Mesenchymal stem cell (in vitro differentiated cells and primary cell): ENCODE measurements at regions not wholly inside any gene's neighbourhood (a gene's known extent, or its start where the extent isn't known, plus 50 kb on each side); places are given as distances from the start of the nearest gene placed in this dataset.

Source experiments
- DNase-seq: peaks from one replicate; pipeline ENCODE4 v3.0.0-alpha.2; 2013
- H2AFZ ChIP-seq: one replicate; pipeline ENCODE4 v1.6.1; 2013; ENCODE audit warnings: low read depth, mild to moderate bottlenecking, control low read depth, inconsistent platforms, low read length, moderate library complexity
- H2AK5ac ChIP-seq: 2 replicates; pipeline ENCODE4 v1.6.1; 2013; ENCODE audit warnings: low read length, moderate library complexity, mild to moderate bottlenecking, inconsistent platforms; ENCODE audit not compliant: severe bottlenecking
- H2BK120ac ChIP-seq: one replicate; pipeline ENCODE4 v1.6.1; 2013; ENCODE audit warnings: low read depth, mild to moderate bottlenecking, inconsistent platforms, low read length, moderate library complexity
- H2BK12ac ChIP-seq, 2 experiments: one replicate each; pipeline ENCODE4 v1.6.1; 2013; ENCODE audit warnings: inconsistent platforms in 2 of 2, low read length in 2 of 2, mild to moderate bottlenecking in 2 of 2, moderate library complexity in 2 of 2, control low read depth in 1 of 2
- H2BK15ac ChIP-seq: one replicate; pipeline ENCODE4 v1.6.1; 2013; ENCODE audit warnings: mild to moderate bottlenecking, low read depth, inconsistent platforms; ENCODE audit not compliant: poor library complexity, severe bottlenecking
- H2BK5ac ChIP-seq: 2 replicates; pipeline ENCODE4 v1.6.1; 2013; ENCODE audit warnings: low read depth, mild to moderate bottlenecking, low read length, control low read depth, inconsistent platforms; ENCODE audit not compliant: poor library complexity, severe bottlenecking
- H3K14ac ChIP-seq, 2 experiments: one replicate each; pipeline ENCODE4 v1.6.1; 2013; ENCODE audit warnings: inconsistent platforms in 2 of 2, low read length in 2 of 2, control low read depth in 1 of 2, mild to moderate bottlenecking in 1 of 2, moderate library complexity in 1 of 2
- H3K18ac ChIP-seq, 2 experiments: one replicate each; pipeline ENCODE4 v1.6.1; 2013; ENCODE audit warnings: inconsistent platforms in 2 of 2, low read length in 2 of 2, control low read depth in 1 of 2, low read depth in 1 of 2, mild to moderate bottlenecking in 1 of 2
- H3K23ac ChIP-seq, 2 experiments: one replicate each; pipeline ENCODE4 v1.6.1; 2013; ENCODE audit warnings: inconsistent platforms in 2 of 2, low read length in 2 of 2, mild to moderate bottlenecking in 2 of 2, moderate library complexity in 2 of 2, control low read depth in 1 of 2
- H3K27ac ChIP-seq: 2 replicates; pipeline ENCODE4 v1.5.1; 2013; ENCODE audit warnings: mild to moderate bottlenecking, moderate library complexity, low read length, control low read depth, inconsistent platforms; ENCODE audit not compliant: poor library complexity, severe bottlenecking
- H3K27me3 ChIP-seq, 2 experiments: 2 replicates each; pipeline versions ENCODE4 v1.6.1 to v1.7.0; 2013; ENCODE audit warnings: low read length in 2 of 2, mild to moderate bottlenecking in 2 of 2, moderate library complexity in 2 of 2, control low read depth in 1 of 2, inconsistent platforms in 1 of 2; ENCODE audit not compliant: control insufficient read depth in 1 of 2, insufficient read depth in 1 of 2
- H3K36me3 ChIP-seq, 2 experiments: 2 replicates each; pipeline versions ENCODE4 v1.6.1 to v1.7.0; 2013; ENCODE audit warnings: low read length in 2 of 2, control low read depth in 1 of 2, inconsistent platforms in 1 of 2, low read depth in 1 of 2, mild to moderate bottlenecking in 1 of 2; ENCODE audit not compliant: insufficient read depth in 2 of 2, control insufficient read depth in 1 of 2
- H3K4ac ChIP-seq, 2 experiments: one replicate each; pipeline ENCODE4 v1.6.1; 2013; ENCODE audit warnings: inconsistent platforms in 2 of 2, low read length in 2 of 2, mild to moderate bottlenecking in 2 of 2, moderate library complexity in 2 of 2, control low read depth in 1 of 2, low read depth in 1 of 2
- H3K4me1 ChIP-seq: 2 replicates; pipeline ENCODE4 v1.6.1; 2013; ENCODE audit warnings: low read depth, low read length, control low read depth; ENCODE audit not compliant: control insufficient read depth, insufficient read depth
- H3K4me2 ChIP-seq: 2 replicates; pipeline ENCODE4 v1.6.1; 2013; ENCODE audit warnings: low read length, mild to moderate bottlenecking, inconsistent platforms; ENCODE audit not compliant: poor library complexity, severe bottlenecking
- H3K4me3 ChIP-seq, 2 experiments: 2 replicates each; pipeline versions ENCODE4 v1.5.1 to v1.7.0; 2013; ENCODE audit warnings: low read length in 2 of 2, mild to moderate bottlenecking in 2 of 2, control low read depth in 1 of 2, low read depth in 1 of 2; ENCODE audit not compliant: insufficient read depth in 1 of 2
- H3K79me1 ChIP-seq: replicated peaks from 2 replicates; pipeline ENCODE4 v1.6.1; 2013; ENCODE audit warnings: mild to moderate bottlenecking, control low read depth, low read length, inconsistent platforms; ENCODE audit not compliant: poor library complexity, severe bottlenecking
- H3K9ac ChIP-seq: 2 replicates; pipeline ENCODE4 v1.7.0; 2013; ENCODE audit warnings: mild to moderate bottlenecking, low read length, moderate library complexity
- H3K9me3 ChIP-seq: 2 replicates; pipeline ENCODE4 v1.7.0; 2013; ENCODE audit warnings: mild to moderate bottlenecking, low read length; ENCODE audit not compliant: control insufficient read depth
- H4K8ac ChIP-seq: one replicate; pipeline ENCODE4 v1.6.1; 2013; ENCODE audit warnings: inconsistent platforms, mild to moderate bottlenecking, low read length, moderate library complexity
- H4K91ac ChIP-seq: one replicate; pipeline ENCODE4 v1.6.1; 2013; ENCODE audit warnings: mild to moderate bottlenecking, low read length, inconsistent platforms
- WGBS: methylation state at CpG from one replicate; pipeline ENCODE4 v1.1.7; 2013; ENCODE audit warnings: mixed read lengths; 5-methylcytosine and 5-hydroxymethylcytosine counted together

DNA sequence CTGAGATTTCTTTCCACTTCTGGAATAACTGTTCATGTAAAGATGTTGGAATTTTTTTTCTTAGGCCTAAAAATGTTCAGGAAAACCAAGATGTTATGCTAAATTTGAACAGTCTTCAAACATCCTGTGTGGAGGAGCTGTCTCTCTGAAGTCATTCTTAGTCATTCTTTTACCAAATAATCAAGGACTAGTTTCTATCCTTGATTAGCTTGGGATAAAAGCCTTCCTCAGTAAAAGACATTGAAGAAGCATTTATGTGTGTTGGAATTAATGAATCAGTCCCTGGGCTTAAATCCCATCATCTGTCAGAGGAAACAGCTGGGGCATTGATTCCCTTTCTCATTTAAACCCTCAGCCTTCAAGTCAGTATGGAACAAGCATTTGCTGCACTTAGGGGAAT is 300.1 kb upstream of the NXPH2 start:
- Histone ChIP-seq H2AFZ (no peak overlapping the region), H4K91ac (no peak overlapping the region), H2BK120ac (no peak overlapping the region), H3K27ac (no peak overlapping the region), H3K9me3 (no peaks in the 10 kb centered on the region), H2BK12ac (no peak overlapping the region), H3K4me2 (no peak overlapping the region), H3K4me1 (no peaks in the 10 kb centered on the region), H3K18ac (no peak overlapping the region), H3K36me3 (no peaks in the 10 kb centered on the region), H3K4me3 (no peak overlapping the region), H3K23ac (no peak overlapping the region), H2BK5ac (no peak overlapping the region), H3K27me3 (no peaks in the 10 kb centered on the region), H3K14ac (no peak overlapping the region), H2BK15ac (no peak overlapping the region), H2AK5ac (no peak overlapping the region), H4K8ac (no peak overlapping the region), H3K9ac (no peak overlapping the region), H3K4ac (no peak overlapping the region), H3K79me1 (no peaks in the 10 kb centered on the region)
- DNase-seq, result no peak

DNA sequence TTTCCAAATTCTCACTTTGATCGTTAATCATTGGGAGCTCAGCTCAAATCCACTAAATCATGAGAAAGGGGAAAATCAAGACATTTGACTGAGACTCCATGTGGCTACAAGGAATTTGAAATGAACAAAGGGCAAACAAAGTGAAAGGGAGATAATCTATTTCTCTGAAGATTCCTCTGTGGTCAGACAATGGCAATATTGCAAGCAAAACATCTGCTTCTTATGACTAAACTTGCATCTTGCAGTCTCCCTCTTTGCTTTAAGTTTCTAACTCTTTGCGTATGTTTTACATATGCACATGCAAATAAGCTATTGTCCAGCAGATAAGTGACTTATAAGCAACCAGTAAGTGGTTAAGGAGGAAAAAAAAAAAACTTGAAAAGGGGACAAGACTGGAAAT is 299.1 kb upstream of the NXPH2 start:
- Histone ChIP-seq H3K14ac (no peak overlapping the region), H4K8ac (no peak overlapping the region), H2AK5ac (no peak overlapping the region), H3K27me3 (no peaks in the 10 kb centered on the region), H3K4ac (no peak overlapping the region), H3K79me1 (no peaks in the 10 kb centered on the region), H2BK15ac (no peak overlapping the region), H2BK12ac (no peak overlapping the region), H3K9me3 (no peaks in the 10 kb centered on the region), H3K9ac (no peak overlapping the region), H3K23ac (no peak overlapping the region), H4K91ac (no peak overlapping the region), H3K27ac (no peak overlapping the region), H3K4me2 (no peak overlapping the region), H3K36me3 (no peaks in the 10 kb centered on the region), H3K18ac (no peak overlapping the region), H2BK120ac (no peak overlapping the region), H2BK5ac (no peak overlapping the region), H3K4me3 (no peak overlapping the region), H2AFZ (no peak overlapping the region), H3K4me1 (no peaks in the 10 kb centered on the region)
- WGBS, result 100% methylated on average over 1 of the region's 2 CpGs
- no peak for DNase-seq

DNA sequence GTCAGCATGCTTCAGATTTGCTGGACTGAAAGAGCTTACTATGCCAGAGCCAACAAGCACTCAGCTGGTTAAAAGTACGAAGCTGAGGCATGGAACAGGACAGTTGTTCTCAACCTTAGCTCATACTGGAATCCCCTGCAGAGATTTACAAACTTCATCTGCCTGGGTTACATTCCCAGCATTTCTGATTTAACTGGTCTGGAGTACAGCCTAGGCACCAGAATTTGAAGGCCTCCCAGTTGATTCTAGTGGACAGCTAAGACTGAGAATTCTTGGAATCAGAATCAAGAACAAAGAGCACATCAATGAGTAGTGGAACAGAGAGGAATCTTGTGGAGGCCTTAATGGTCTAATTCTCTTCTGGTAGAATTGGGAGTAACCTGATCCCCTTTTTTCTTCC is 298.2 kb upstream of the NXPH2 start:
- Histone ChIP-seq H4K91ac (no peak overlapping the region), H2BK12ac (no peak overlapping the region), H2BK120ac (no peak overlapping the region), H3K27ac (no peak overlapping the region), H3K14ac (no peak overlapping the region), H2AFZ (no peak overlapping the region), H3K9ac (no peak overlapping the region), H3K4ac (no peak overlapping the region), H3K36me3 (no peaks in the 10 kb centered on the region), H3K27me3 (no peaks in the 10 kb centered on the region), H3K4me2 (no peak overlapping the region), H3K79me1 (no peaks in the 10 kb centered on the region), H3K9me3 (no peaks in the 10 kb centered on the region), H2BK15ac (no peak overlapping the region), H4K8ac (no peak overlapping the region), H2BK5ac (no peak overlapping the region), H3K4me3 (no peak overlapping the region), H3K18ac (no peak overlapping the region), H3K23ac (no peak overlapping the region), H3K4me1 (no peaks in the 10 kb centered on the region), H2AK5ac (no peak overlapping the region)
- DNase-seq, result no peak
- 39% methylated on average over 1 of the region's 1 CpG for WGBS

DNA sequence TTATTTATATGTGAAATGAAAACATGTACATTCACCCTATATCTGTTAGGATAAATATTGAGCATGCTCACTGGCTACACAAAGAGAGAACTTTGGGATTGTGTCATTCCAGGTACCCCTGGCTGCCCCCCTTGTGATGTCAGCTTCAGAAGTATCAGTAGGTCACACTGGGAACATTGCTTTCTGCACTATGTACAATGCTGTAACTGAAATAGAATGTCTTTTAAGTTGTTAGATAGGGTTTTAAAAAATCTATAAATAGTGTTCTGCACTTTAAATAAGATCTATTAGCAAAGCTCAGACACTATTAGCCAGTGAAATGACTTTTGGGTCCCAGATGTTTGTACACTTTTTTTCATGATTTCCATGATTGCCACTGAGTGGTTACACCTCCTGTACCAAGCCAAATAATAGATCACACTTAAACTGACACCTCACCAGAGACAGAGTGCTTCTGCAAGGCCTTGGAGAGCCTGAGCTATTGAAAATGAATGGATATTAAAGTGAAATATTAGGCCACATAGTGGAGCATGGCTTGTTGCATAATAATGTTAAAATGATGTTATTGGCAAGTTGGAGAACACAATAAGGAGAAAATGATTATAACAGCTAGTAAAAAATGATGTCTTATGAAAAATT is 297.0 kb upstream of the NXPH2 start:
- Histone ChIP-seq H3K4ac (no peak overlapping the region), H3K9ac (no peak overlapping the region), H3K23ac (no peak overlapping the region), H3K36me3 (no peaks in the 10 kb centered on the region), H4K8ac (no peak overlapping the region), H3K14ac (no peak overlapping the region), H3K4me2 (no peak overlapping the region), H3K4me1 (no peaks in the 10 kb centered on the region), H3K4me3 (no peak overlapping the region), H3K27ac (no peak overlapping the region), H2AFZ (no peak overlapping the region), H2AK5ac (no peak overlapping the region), H2BK12ac (no peak overlapping the region), H2BK120ac (no peak overlapping the region), H3K9me3 (no peaks in the 10 kb centered on the region), H4K91ac (no peak overlapping the region), H2BK5ac (no peak overlapping the region), H2BK15ac (no peak overlapping the region), H3K27me3 (no peaks in the 10 kb centered on the region), H3K79me1 (no peaks in the 10 kb centered on the region), H3K18ac (no peak overlapping the region)
- no peak for DNase-seq
